ENCODE measurements at regions not wholly inside any gene's neighbourhood (a gene's known extent, or its start where the extent isn't known, plus 50 kb on each side); places are given as distances from the start of the nearest gene placed in this dataset.

GRCh38 chr2:103151046-103151445 is 389.2 kb downstream of the TMEM182 start:
- TF ChIP-seq CTCF (IDR thresholded peaks at IDR 0.05) (no peak), POLR2A (IDR thresholded peaks at IDR 0.05) (no peak), POLR2AphosphoS5 (IDR thresholded peaks at IDR 0.05) (no peak), EP300 (IDR thresholded peaks at IDR 0.05; ENCODE audit: low read depth) (no peak)
